GM19035 (cell line): ENCODE measurements at regions not wholly inside any gene's neighbourhood (a gene's known extent, or its start where the extent isn't known, plus 50 kb on each side); places are given as distances from the start of the nearest gene placed in this dataset.

Source experiments
- ATAC-seq: cut with Tn5 transposase; IDR thresholded peaks from one replicate; pipeline ENCODE4 v1.9.1; 2021; ENCODE audit not compliant: unreplicated experiment

DNA sequence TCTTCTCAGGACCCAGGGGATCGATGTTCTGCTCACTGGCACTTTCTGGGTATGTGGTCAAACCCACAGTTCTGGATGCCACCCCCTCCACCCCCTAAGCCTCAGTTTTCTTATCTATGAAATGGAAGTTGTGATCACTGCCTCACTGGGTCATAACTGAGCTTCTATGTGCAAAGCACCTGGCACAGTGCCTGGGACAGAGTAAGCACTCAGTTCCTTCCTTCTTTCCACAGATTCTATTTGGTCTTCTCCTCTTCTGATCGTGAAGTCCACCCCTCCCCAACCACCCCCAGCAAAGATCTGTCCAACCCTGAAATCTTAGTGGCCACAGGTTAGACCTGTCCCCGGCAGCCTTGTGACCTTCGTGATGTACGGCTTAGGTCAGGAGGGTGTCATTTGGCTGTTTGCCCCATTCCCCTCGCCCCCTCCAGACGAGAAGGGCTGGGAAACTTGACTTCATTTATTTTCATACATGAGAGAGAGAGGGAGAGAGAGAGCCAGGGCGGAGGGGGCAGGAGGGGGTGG is 181.4 kb downstream of the FGF18 start:
- ATAC-seq, result no peak

DNA sequence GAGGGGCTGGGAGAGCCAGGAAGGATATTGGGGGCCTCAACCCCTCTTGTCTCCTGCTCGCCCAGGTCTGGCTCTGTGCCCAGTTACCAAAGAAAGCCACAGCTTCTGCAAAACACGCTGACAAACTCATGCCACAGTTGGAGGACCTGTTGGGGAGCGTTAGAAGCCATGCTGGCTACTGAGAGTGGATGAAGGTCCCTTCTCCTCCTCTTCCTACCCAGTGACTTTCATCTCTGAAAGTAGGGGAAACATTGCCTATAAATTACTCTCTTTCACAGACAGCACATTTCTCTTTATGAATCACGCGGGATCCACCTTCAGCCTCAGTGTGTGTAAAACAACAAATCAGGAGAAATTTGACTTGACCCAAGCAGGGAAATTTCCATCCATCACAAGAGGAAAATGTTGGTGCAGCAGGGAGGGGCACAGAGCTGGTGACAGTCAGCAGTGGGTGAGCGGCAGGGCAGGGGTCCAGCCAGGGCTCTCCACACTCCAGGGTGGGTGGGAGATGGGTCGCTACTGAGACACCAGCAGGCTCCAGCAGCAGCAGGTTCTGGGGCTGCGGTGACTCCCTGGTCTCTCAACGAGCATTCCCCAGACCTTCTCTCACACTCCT is 181.9 kb downstream of the FGF18 start:
- ATAC-seq, result no peak

DNA sequence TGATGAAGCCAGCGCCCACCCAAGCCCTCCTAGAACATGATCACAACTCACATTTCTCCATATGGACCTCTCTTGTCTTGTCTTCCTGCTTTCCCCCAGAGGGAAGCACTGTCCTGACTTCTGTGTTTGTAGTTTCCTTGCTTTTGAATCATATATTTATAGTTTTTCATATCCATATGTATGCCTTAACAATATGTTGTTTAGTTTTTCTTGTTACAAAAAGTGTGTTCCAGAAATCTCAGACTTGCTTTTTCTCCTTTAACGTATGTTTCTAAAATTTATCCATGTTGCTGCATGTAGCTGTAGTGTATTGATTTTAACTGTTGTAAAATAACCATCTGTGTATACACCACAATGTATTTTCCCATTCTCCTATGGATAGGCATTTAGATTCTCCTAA is 182.0 kb upstream of the SMIM23 start:
- ATAC-seq, result no peak

GRCh38 chr5:171604195-171604594 is 181.4 kb upstream of the SMIM23 start:
- ATAC-seq, result no peak

DNA sequence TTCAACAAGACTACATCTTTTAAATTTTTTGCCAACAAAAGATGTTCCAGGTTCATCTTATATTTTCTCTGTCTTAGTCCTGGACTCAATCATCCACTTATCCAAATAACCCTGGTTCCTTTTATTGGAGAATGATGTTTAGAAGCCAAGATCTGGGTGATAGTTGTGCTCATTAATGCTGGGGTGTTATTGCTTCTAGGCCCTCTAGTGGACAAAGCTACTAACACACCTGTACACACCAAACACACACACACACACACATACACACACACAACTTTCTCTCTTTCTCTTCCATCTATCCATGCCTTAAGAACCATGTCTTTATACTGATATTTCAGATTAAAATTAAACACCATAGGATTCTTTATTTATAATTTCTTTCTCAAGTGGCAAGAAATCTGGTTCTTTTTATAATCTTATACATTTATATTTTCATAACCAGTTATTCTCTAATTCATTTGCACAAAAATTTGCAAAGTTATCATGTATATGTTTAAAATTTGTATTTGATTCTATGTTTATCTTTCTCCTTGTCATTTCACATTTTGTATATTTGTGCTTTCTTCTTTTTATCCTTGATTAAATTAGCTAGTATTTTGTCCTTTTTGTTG is 179.1 kb upstream of the SMIM23 start:
- no peak for ATAC-seq

DNA sequence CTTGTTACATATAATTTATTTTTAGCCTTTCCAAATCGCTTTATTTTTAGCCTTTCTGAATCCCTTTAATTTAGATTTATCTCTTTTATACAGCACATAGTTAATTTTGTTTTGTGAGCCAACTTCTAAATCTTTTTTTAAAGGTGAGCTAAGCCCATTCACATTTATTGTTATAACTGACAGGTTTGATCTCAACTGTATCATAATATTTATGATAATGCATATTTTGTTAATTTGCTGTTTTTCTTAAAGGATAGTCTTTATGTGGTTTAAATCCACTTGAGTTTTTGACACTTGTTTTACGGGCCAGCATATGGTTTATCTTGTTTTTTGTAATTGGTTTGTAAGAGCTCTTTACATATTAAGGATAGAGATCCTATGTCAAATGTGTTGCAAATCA is 177.8 kb upstream of the SMIM23 start:
- no peak for ATAC-seq

DNA sequence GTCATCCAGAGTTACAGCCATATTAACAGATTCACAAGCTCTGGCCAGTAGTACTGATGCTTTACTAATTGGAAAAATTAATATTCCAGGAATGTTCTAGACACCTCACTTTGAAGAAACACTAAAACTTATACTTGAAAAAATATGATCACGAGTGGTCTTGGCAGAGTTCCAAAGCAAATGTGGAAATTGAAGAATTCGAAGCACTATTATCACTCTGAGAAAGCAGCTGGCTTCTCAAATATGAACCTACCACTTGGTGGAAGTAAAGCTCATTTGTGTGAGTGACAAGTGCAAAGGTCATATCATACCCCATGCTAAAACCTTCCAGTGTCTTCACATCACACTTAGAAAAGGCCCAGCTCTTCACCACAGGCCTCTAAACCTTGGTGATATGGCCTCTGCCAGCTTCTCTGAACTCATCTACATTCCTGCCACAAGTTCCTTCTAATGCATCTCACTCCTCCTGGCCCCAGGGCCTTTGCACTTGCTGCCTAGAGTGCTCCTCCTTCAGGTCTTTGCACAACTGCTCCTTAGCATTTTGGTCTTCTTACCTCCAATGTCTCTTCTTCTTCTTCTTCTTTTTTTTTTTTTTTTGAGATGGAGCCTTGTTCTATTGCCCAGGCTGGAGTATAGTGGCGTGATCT is 175.7 kb upstream of the SMIM23 start:
- no peak for ATAC-seq

- no peak for ATAC-seq
Observed at GRCh38 chr5:171610686-171611085, 174.9 kb upstream of the SMIM23 start.

- ATAC-seq, result no peak
Observed at GRCh38 chr5:171612749-171613148, 172.9 kb upstream of the SMIM23 start.

DNA sequence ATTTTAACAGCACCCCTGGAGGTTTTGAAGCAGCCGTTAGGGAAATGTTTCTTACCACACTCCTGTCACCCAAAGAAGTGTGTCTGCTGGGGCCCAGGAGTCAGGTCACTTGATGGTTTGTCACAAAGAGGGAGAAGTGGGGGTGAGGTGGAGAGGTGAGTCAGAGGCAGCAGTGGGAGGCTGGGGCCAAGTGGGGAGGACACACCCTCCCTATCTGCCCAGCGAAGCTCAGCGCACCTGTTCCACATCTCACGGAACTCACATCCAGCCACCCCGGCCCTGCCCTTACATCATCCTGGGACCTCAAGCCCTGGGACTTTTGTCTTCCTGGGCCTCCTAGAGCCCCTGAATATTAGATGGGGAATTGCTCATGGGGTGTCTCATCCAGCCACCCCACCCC is 171.1 kb upstream of the SMIM23 start:
- ATAC-seq, result no peak

GRCh38 chr5:171614971-171615653 is 170.5 kb upstream of the SMIM23 start:
- ATAC-seq, result no peak

- no peak for ATAC-seq
Observed at GRCh38 chr5:171615705-171616640, 169.6 kb upstream of the SMIM23 start.

GRCh38 chr5:171617266-171617665 is 168.4 kb upstream of the SMIM23 start:
- ATAC-seq, result no peak

GRCh38 chr5:171617817-171618591 is 167.6 kb upstream of the SMIM23 start:
- ATAC-seq, result no peak

DNA sequence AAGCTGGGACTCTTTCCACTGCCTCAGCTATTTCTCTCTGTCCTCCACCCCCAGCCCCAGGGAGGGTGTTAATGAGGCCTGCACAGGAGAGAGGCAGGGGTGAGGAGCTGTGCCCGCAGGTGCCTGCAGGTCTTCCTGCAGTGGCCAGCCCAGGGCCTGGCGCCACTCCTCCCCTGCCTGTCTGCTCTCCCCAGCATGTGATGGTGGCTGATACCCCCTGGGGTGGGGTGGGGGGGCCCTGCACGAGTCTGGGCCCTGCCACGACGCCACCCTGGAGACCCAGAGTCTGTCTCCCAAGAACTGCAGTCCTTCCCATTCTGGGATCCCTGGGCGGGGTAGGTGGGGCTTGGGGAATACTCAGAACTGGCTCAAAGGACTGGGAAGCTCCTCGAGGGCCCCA is 166.4 kb upstream of the SMIM23 start:
- ATAC-seq, result no peak

- ATAC-seq, result no peak
Observed at GRCh38 chr5:171619744-171620143, 165.9 kb upstream of the SMIM23 start.

DNA sequence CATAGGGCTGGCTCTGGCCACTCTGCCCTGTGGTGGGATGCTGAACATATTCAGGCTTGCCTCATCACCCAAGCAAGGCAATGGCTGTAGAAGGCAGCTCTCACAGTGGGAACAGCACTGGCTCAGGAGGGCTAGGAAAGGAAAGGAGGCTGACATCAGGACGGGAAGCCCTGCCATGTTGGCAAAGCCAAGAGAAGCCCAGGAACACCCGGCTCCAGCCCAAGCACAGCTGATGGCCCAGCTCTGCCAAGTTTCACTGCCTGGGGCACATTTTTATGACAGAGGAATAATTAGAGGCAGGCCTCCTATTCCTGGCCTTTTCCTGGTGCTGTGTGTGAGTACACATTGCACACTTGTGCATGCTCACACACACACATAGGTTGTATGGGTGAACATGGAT is 163.6 kb upstream of the SMIM23 start:
- no peak for ATAC-seq

DNA sequence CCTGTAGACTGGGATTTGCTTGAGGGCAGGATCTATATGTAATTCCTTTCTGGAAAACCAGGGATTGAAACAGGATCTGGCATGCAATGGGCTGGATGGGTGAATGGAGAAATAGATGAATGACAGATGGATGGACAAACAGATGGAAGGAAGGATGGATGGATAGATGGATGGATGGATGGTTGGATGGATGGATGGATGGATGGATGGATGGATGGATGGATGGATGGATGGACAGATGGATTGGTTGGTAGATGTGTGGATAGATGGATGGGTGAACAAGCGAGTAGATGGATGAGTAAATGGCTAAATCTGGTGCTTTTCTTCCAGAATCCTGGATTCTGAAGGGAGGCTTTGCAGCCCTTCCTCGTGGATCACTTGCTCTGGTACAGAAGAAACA is 162.5 kb upstream of the SMIM23 start:
- ATAC-seq, result no peak

- ATAC-seq, result no peak
Observed at GRCh38 chr5:171623551-171624097, 162.0 kb upstream of the SMIM23 start.

- ATAC-seq, result no peak
Observed at GRCh38 chr5:171624396-171624795, 161.2 kb upstream of the SMIM23 start.
